ENCODE measurements at regions not wholly inside any gene's neighbourhood (a gene's known extent, or its start where the extent isn't known, plus 50 kb on each side); places are given as distances from the start of the nearest gene placed in this dataset.

DNA sequence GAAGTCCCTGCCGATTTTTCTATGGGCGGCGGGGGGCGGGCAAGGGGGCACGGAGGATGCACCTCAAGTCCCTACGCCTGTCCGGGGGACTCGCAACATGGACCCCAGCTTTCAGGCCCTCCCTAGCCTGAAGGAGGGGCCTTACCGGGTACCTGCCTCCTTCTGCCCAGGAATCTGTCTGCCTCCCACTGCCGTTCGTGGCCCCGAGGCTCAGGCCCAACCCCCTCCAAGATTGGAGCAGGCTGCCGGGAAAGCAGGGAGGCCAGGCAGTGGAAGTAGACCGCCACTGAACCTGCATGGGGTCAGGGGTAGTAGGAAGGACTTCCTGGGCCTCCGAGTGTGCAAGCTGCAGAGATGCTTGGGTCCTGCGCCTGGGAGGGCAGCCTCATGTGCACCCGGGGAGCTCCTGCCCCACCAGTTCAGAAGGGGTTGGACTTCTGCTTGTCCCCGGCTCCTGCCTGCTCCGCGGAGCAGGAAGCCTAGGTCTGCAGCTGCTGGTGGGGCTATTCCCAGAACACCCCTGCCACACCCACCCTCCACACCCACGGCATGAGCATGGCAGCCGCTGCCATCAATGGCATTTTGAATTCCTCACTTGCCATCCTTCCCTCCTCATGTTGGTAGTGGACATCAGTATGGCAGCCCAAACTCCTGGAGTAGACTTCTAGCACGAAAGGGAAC lies 1312.7 kb upstream of the ACO1 start:
- no peak for DNase-seq

DNA sequence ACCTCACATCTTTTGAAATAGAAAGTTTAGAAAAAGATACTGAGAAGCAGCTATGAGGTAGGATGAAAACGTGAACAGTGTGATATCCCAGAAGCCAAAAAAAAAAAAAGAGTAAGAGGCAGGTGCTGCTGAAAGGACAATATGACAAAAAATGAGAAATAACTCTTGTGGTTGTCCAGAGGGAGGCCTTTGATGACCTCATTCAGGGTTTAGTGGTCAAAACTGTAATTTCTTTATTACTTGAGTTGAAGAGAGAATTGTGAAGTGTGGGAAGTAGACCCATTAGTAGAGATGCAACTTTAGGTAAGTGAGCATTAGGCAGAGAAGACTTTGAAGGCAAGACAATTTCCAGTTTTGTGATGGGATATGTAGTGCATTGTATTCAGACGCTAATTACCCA lies 1306.3 kb upstream of the ACO1 start:
- no peak for DNase-seq

DNA sequence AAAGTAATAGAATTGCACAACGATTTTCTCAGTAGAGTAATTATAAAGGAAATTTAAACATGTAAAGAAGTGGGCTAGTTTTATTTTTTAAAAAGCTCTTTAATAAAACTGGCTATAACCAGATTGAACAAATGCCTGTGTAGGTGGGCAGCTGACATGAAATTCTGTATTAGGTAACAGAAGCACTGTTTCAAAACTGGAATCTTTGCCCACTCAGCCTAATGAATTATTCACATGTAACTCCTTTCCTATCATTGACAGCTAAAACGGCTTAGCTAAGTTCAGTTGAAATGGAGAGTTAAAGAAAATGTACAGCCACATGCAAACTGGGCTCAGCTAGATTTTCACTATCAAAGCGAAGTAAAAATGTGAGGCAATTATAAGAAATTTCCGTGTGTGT lies 1300.1 kb upstream of the ACO1 start:
- DNase-seq, result no peak

- DNase-seq, result no peak
Observed at GRCh38 chr9:31089549-31090221, 1294.8 kb upstream of the ACO1 start.

- DNase-seq, result no peak
Observed at GRCh38 chr9:31100311-31100710, 1284.1 kb upstream of the ACO1 start.

GRCh38 chr9:31103836-31104235 lies 1280.6 kb upstream of the ACO1 start:
- no peak for DNase-seq

DNA sequence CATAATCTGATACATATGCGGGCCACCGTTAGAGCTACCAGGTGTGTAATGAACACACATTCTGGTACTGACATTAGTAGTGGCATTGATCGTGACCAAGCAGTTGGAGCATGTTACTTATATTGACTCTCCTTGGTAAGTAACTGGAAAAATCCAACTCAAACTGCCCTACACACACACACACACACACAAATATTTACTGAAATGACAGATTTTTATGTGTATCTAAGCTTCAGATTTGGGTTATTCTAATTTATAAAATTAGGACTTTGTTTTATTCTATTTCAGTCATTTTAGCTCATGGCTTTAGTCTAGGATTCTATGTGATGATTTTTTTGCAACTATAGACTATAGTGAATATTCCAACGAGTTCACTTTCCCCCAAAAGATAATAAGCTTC lies 1280.2 kb upstream of the ACO1 start:
- DNase-seq, result no peak

- DNase-seq, result no peak
Observed at GRCh38 chr9:31112491-31112890, 1272.0 kb upstream of the ACO1 start.

DNA sequence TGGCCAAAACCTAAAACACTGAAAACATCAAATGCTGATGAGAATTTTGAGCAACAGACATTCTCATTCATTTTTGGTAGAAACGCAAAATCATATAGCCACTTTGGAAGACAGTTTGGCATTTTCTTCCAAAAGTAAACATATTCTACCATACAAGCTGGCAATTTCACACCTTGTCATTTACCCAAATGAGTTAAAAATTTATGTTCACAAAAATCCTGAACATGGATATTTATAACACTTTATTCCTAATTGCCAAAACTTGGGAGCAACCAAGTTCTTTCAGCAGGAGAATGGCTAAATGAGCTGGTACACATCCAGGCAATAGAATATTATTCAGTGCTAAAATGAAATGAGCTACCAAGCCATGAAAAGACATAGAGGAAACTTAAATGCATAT lies 1270.1 kb upstream of the ACO1 start:
- no peak for DNase-seq

DNA sequence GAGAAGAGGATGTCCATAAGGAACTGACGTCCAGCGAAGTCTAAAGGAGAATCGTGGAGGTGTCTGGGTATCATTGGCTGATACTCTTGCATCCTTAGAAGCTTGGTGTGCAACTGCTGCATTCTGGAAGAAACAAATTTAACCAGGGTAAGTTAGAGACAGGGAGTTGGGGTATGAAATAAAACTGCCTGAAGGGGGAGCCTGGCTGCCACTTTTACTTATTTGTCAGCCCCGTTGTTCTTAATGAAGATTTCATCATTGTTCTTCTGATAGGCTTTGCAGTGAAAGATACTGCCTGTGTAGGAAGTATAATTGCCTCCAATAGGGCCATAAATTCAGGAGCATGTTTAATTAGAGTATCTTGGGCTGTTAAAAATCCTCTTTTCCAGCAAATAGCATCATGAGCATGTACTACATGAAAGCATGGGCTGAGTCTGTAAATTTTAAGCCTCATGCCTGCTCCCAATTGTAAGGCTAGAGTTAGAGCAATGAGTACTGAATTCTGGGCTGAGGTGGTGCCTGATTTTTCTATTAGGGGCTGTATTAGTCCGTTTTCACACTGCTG lies 1264.5 kb upstream of the ACO1 start:
- peak; percentile 74 for DNase-seq

GRCh38 chr9:31124389-31124788 lies 1260.1 kb upstream of the ACO1 start:
- no peak for DNase-seq

DNA sequence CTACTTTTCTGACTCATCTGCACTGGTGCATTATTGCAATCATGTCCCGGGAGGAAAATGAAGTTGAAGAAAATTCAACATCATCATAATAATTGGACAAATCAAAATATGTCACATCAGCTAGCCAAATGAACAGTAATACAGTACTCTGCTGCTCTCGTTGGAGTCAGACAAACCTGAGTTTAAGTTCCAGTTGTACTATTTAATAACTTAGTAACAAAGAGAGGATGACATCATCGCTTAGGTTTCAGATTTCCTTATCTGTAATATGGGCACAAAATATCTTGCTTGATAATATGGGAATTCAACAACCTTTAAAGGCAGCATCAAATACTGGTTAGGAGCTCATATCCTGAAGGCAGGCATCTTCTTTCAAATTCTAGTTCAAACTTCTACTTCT lies 1248.9 kb upstream of the ACO1 start:
- no peak for DNase-seq

GRCh38 chr9:31136524-31136923 lies 1247.9 kb upstream of the ACO1 start:
- DNase-seq, result no peak

- no peak for DNase-seq
Observed at GRCh38 chr9:31137176-31138160, 1247.0 kb upstream of the ACO1 start.

- peak; percentile 61 for DNase-seq
Observed at GRCh38 chr9:31140316-31140715, 1244.1 kb upstream of the ACO1 start.

GRCh38 chr9:31142456-31142855 lies 1242.0 kb upstream of the ACO1 start:
- no peak for DNase-seq

DNA sequence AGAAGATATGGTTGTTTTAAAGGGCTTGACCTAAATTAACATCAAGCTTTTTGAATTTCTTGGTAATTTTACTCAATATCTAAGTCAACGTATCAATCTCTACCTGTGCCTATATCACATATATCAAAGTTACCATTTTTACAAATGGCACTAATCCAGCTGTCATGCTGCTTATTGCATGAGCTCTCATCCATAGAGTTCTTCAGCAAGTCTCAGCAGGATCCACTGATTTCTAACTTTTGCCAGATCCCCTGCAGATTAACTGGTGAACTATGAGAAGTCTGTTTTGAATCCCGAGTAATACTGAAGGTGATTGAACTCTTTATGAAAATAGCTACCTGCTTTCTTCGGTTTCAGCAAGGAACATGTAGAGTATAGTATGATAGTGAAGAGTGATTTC lies 1239.8 kb upstream of the ACO1 start:
- peak; percentile 43 for DNase-seq

GRCh38 chr9:31146485-31147166 lies 1237.8 kb upstream of the ACO1 start:
- no peak for DNase-seq

DNA sequence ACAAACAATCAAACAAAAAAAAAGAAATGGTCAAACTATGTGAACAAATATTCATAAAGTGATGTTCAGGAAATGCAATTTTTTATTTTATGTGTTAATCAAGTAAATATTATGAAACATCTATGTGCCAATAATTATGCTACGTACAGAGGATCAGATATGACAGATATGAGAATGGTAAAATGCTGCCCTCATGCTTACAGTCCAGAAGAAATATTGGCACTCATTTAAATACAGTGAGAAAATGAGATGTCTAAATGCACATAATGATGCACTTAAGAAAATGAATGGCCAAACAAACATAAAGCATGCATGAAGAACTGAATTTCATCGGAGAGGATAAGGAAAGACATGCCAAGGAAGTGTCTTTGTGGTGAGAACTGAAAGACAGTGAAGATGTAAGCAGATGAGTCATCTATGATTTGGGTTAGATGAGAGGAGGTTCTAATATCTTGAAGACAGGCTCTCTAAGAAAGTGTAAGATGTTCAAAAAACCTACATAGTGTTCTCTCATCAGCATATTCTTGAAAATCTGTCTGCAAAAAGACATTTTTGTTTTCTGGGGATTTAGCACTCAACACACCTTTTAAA lies 1231.1 kb upstream of the ACO1 start:
- peak; percentile 24 for DNase-seq

- DNase-seq, result peak; percentile 64
Observed at GRCh38 chr9:31166516-31166915, 1217.9 kb upstream of the ACO1 start.

DNA sequence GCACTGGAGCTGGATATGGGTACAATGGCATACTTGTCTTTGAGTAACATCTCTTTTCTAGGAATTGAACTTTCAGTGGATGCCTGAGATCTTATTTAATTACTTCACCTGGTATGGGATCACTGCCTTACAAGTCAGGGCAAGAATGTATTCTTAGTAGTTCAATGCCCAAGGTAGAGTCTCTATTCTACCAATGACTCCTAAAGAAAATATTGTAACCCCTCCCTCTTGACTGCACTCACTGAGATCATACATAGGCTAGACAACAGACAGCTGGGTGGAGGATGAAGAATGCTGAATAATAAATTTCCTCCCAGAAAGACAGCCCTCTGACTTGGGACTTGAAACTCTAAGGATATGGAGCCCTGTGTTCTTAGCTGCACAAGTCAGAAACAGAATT lies 1216.3 kb upstream of the ACO1 start:
- peak; percentile 28 for DNase-seq

DNA sequence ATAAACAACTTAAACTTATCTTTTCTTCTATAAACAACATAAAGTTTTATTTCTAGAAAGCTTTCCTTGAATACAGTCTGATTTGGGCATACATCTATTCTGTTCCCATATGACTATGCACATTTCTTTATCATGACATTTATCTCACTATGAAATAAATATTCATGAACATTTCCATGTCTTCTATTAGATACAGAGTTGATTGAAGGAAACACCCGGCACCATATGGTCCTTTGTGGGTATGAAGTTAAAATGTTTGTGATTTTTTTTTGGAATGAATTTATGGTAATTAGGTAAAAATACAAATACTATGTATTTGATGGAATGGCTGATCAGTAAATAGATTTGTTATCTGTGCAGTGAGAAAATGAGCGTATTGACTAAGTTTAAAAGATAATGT lies 1209.8 kb upstream of the ACO1 start:
- DNase-seq, result no peak

Data from NCI-H69 (cell line).